Liver (tissue), 8 donors: ENCODE measurements at regions not wholly inside any gene's neighbourhood (a gene's known extent, or its start where the extent isn't known, plus 50 kb on each side); places are given as distances from the start of the nearest gene placed in this dataset.

Experiments used
- DNase-seq: peaks from one replicate; pipeline ENCODE4 v3.0.0-alpha.2; 2017; ENCODE audit warnings: low spot score
- H3K27ac ChIP-seq, 2 donors: one replicate each; pipeline ENCODE4 v1.7.0; 2013; ENCODE audit warnings: inconsistent platforms in 2 of 2, low read length in 2 of 2, control low read depth in 1 of 2, low read depth in 1 of 2, mild to moderate bottlenecking in 1 of 2
- H3K27me3 ChIP-seq, 4 donors: one replicate each; pipeline versions ENCODE4 v1.6.1 to v1.7.0; 2013; ENCODE audit warnings: low read length in 3 of 4, inconsistent platforms in 1 of 4, mild to moderate bottlenecking in 1 of 4, moderate library complexity in 1 of 4; ENCODE audit not compliant: control insufficient read depth in 4 of 4, insufficient read depth in 4 of 4
- H3K36me3 ChIP-seq, 4 donors: one replicate each; pipeline versions ENCODE4 v1.6.1 to v1.7.0; 2013; ENCODE audit warnings: low read length in 3 of 4, mild to moderate bottlenecking in 3 of 4, low read depth in 1 of 4, moderate library complexity in 1 of 4; ENCODE audit not compliant: control insufficient read depth in 4 of 4, insufficient read depth in 3 of 4
- H3K4me1 ChIP-seq, 4 donors: one replicate each; pipeline versions ENCODE4 v1.6.1 to v1.7.0; 2013; ENCODE audit warnings: low read length in 3 of 4, mild to moderate bottlenecking in 3 of 4, moderate library complexity in 1 of 4; ENCODE audit not compliant: control insufficient read depth in 4 of 4, insufficient read depth in 4 of 4
- H3K4me3 ChIP-seq, 3 donors: one replicate each; pipeline versions ENCODE4 v1.6.1 to v1.7.0; 2013; ENCODE audit warnings: low read length in 3 of 3, control low read depth in 1 of 3, low read depth in 1 of 3, mild to moderate bottlenecking in 1 of 3
- H3K9ac ChIP-seq, 2 donors: one replicate each; pipeline ENCODE4 v1.7.0; 2013; ENCODE audit warnings: low read length in 2 of 2, mild to moderate bottlenecking in 2 of 2, moderate library complexity in 2 of 2, control low read depth in 1 of 2, low read depth in 1 of 2
- H3K9me3 ChIP-seq, 4 donors: one replicate each; pipeline versions ENCODE4 v1.6.1 to v1.7.0; 2013; ENCODE audit warnings: low read length in 3 of 4; ENCODE audit not compliant: control insufficient read depth in 4 of 4
- EGR1 ChIP-seq, 2 donors: IDR thresholded peaks; 2 replicates each; pipeline ENCODE4 v1.6.1; 2016 to 2018; ENCODE audit warnings: antibody characterized with exemption in 2 of 2, low read depth in 2 of 2
- FOXA1 ChIP-seq: IDR thresholded peaks from 2 replicates; pipeline ENCODE4 v1.6.1; 2016; ENCODE audit warnings: antibody characterized with exemption
- FOXA2 ChIP-seq: IDR thresholded peaks from 2 replicates; pipeline ENCODE4 v1.6.1; 2016; ENCODE audit warnings: antibody characterized with exemption
- GABPA ChIP-seq, 2 donors: IDR thresholded peaks in 1 of 2; conservative IDR thresholded peaks in 1 of 2; 2 replicates each; pipeline ENCODE4 v1.6.1; 2016; ENCODE audit warnings: antibody characterized with exemption in 2 of 2, mild to moderate bottlenecking in 1 of 2, moderate library complexity in 1 of 2
- HNF4A ChIP-seq, 2 donors: conservative IDR thresholded peaks; 2 replicates each; pipeline ENCODE4 v1.6.1; 2016; ENCODE audit warnings: antibody characterized with exemption in 2 of 2, mild to moderate bottlenecking in 2 of 2
- HNF4G ChIP-seq: IDR thresholded peaks from 2 replicates; pipeline ENCODE4 v1.6.1; 2016; ENCODE audit warnings: antibody characterized with exemption
- JUND ChIP-seq, 2 donors: IDR thresholded peaks; 2 replicates each; pipeline ENCODE4 v1.6.1; 2016; ENCODE audit warnings: antibody characterized with exemption in 2 of 2
- NR2F2 ChIP-seq: IDR thresholded peaks from 2 replicates; pipeline ENCODE4 v1.6.1; 2016; ENCODE audit warnings: antibody characterized with exemption
- RAD21 ChIP-seq, 2 donors: IDR thresholded peaks; 2 replicates each; pipeline ENCODE4 v1.6.1; 2016; ENCODE audit warnings: antibody characterized with exemption in 2 of 2, mild to moderate bottlenecking in 2 of 2
- RXRA ChIP-seq, 2 donors: IDR thresholded peaks; 2 replicates each; pipeline ENCODE4 v1.6.1; 2017 to 2018; ENCODE audit warnings: antibody characterized with exemption in 2 of 2, mild to moderate bottlenecking in 1 of 2
- SP1 ChIP-seq: IDR thresholded peaks from 2 replicates; pipeline ENCODE4 v1.6.1; 2018; ENCODE audit warnings: antibody characterized with exemption, mild to moderate bottlenecking
- TAF1 ChIP-seq: conservative IDR thresholded peaks from 2 replicates; pipeline ENCODE4 v1.6.1; 2016; ENCODE audit warnings: antibody characterized with exemption, mild to moderate bottlenecking
- YY1 ChIP-seq: IDR thresholded peaks from 2 replicates; pipeline ENCODE4 v1.6.1; 2016; ENCODE audit warnings: antibody characterized with exemption, mild to moderate bottlenecking
- WGBS: extraction: QIAGEN DNeasy Blood & Tissue Kit; methylation state at CpG from one replicate; pipeline ENCODE4 v1.1.7; 2013; 5-methylcytosine and 5-hydroxymethylcytosine counted together
- TF ChIP-seq, protein P1 (sequence below): IDR thresholded peaks from 2 replicates; pipeline ENCODE4 v1.6.1; 2016; ENCODE audit warnings: antibody characterized with exemption
- TF ChIP-seq, protein P2 (sequence below): IDR thresholded peaks from 2 replicates; pipeline ENCODE4 v1.6.1; 2016; ENCODE audit warnings: antibody characterized with exemption, mild to moderate bottlenecking
- TF ChIP-seq, protein P3 (sequence below): fragments of 150-350 bp; IDR thresholded peaks from 2 replicates; pipeline ENCODE4 v1.5.1; 2017; ENCODE audit warnings: improper control_type of control experiment, low read depth, low read length; ENCODE audit not compliant: missing input control
- TF ChIP-seq, protein P4 (sequence below): IDR thresholded peaks from 2 replicates; pipeline ENCODE4 v1.6.1; 2016; ENCODE audit warnings: antibody characterized with exemption
- TF ChIP-seq, protein P5 (sequence below): IDR thresholded peaks from 2 replicates; pipeline ENCODE4 v1.6.1; 2016; ENCODE audit warnings: antibody characterized with exemption
- donor health status: healthy.
- donor health status: healthy.
- donor health status: healthy.
- donor health status: healthy.
- donor health status: healthy.

DNA sequence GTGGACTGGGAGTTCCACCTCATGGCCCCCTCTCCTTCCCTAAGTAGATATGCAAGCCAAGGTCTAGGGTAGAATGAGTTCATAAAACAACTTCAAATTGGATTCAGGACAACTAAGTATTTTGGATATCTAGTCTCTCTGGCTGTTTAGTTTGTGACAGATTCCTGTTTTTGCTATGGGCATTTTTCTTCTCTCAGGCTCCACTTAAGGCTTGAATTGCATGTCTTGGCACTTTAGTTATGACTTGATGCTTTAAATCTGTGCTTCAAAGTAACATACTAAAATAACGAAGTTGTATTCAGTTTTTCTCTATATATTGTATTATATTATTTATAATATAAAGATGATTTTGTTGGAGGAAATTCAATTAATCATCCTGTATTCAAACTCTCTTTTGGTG lies 873.4 kb upstream of the MBL2 start:
- Histone ChIP-seq H3K9ac (no peak overlapping the region), H3K4me1 (no peaks in the 10 kb centered on the region), H3K9me3 (peaks cover 0 to 5% (median under 1%) of the 10 kb centered on the region in 4 donors), H3K36me3 (no peaks in the 10 kb centered on the region), H3K4me3 (no peak overlapping the region), H3K27ac (no peak overlapping the region), H3K27me3 (no peaks in the 10 kb centered on the region)
- TF ChIP-seq, protein P1, sequence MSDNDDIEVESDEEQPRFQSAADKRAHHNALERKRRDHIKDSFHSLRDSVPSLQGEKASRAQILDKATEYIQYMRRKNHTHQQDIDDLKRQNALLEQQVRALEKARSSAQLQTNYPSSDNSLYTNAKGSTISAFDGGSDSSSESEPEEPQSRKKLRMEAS, result no peak
- TF ChIP-seq FOXA1 (no peak), HNF4G (no peak), RAD21 (IDR thresholded peaks at IDR 0.05) (no peak), HNF4A (conservative IDR thresholded peaks at IDR 0.05) (no peak), TAF1 (no peak), YY1 (no peak), SP1 (no peak), FOXA2 (no peak), RXRA (IDR thresholded peaks at IDR 0.05) (no peak)
- TF ChIP-seq, protein P2, sequence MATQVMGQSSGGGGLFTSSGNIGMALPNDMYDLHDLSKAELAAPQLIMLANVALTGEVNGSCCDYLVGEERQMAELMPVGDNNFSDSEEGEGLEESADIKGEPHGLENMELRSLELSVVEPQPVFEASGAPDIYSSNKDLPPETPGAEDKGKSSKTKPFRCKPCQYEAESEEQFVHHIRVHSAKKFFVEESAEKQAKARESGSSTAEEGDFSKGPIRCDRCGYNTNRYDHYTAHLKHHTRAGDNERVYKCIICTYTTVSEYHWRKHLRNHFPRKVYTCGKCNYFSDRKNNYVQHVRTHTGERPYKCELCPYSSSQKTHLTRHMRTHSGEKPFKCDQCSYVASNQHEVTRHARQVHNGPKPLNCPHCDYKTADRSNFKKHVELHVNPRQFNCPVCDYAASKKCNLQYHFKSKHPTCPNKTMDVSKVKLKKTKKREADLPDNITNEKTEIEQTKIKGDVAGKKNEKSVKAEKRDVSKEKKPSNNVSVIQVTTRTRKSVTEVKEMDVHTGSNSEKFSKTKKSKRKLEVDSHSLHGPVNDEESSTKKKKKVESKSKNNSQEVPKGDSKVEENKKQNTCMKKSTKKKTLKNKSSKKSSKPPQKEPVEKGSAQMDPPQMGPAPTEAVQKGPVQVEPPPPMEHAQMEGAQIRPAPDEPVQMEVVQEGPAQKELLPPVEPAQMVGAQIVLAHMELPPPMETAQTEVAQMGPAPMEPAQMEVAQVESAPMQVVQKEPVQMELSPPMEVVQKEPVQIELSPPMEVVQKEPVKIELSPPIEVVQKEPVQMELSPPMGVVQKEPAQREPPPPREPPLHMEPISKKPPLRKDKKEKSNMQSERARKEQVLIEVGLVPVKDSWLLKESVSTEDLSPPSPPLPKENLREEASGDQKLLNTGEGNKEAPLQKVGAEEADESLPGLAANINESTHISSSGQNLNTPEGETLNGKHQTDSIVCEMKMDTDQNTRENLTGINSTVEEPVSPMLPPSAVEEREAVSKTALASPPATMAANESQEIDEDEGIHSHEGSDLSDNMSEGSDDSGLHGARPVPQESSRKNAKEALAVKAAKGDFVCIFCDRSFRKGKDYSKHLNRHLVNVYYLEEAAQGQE, result no peak
- TF ChIP-seq, protein P3, sequence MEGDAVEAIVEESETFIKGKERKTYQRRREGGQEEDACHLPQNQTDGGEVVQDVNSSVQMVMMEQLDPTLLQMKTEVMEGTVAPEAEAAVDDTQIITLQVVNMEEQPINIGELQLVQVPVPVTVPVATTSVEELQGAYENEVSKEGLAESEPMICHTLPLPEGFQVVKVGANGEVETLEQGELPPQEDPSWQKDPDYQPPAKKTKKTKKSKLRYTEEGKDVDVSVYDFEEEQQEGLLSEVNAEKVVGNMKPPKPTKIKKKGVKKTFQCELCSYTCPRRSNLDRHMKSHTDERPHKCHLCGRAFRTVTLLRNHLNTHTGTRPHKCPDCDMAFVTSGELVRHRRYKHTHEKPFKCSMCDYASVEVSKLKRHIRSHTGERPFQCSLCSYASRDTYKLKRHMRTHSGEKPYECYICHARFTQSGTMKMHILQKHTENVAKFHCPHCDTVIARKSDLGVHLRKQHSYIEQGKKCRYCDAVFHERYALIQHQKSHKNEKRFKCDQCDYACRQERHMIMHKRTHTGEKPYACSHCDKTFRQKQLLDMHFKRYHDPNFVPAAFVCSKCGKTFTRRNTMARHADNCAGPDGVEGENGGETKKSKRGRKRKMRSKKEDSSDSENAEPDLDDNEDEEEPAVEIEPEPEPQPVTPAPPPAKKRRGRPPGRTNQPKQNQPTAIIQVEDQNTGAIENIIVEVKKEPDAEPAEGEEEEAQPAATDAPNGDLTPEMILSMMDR, result no peak
- TF ChIP-seq, protein P4, sequence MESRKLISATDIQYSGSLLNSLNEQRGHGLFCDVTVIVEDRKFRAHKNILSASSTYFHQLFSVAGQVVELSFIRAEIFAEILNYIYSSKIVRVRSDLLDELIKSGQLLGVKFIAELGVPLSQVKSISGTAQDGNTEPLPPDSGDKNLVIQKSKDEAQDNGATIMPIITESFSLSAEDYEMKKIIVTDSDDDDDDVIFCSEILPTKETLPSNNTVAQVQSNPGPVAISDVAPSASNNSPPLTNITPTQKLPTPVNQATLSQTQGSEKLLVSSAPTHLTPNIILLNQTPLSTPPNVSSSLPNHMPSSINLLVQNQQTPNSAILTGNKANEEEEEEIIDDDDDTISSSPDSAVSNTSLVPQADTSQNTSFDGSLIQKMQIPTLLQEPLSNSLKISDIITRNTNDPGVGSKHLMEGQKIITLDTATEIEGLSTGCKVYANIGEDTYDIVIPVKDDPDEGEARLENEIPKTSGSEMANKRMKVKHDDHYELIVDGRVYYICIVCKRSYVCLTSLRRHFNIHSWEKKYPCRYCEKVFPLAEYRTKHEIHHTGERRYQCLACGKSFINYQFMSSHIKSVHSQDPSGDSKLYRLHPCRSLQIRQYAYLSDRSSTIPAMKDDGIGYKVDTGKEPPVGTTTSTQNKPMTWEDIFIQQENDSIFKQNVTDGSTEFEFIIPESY, result no peak
- DNase-seq, result no peak
- 88% methylated on average over 1 of the region's 1 CpG for WGBS

DNA sequence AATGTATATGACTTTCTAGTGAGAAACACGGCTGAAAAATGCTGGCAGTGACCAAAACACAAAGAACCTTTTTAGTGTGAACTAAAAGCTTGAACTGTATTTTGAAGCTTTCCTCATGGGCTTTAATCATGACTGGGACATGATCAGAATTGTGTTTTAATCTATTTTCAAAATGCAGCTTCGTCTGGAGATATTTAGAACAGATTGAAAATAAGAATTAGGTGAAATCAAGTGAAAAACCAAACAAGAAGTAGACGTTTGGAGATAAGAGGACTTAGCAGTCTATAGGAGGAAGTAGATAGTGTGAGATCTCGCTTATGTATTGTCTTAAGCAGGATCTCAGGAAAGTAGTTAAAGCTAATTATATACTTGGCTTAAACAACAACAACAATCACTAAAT lies 865.4 kb upstream of the MBL2 start:
- WGBS, result 47% methylated on average over 4 of the region's 4 CpGs
- no peak for TF ChIP-seq JUND (IDR thresholded peaks at IDR 0.05)
- TF ChIP-seq EGR1 (IDR thresholded peaks at IDR 0.05; ENCODE audit: low read depth in 2 of 2), result no peak
- TF ChIP-seq, protein P3, result no peak
- no peak for TF ChIP-seq NR2F2
- TF ChIP-seq, protein P1, result no peak
- no peak for TF ChIP-seq GABPA (IDR thresholded peaks at IDR 0.05 in 1 of 2, conservative IDR thresholded peaks at IDR 0.05 in 1 of 2)
- no peak for TF ChIP-seq RXRA (IDR thresholded peaks at IDR 0.05)
- TF ChIP-seq, protein P2, result no peak
- no peak for TF ChIP-seq HNF4A (conservative IDR thresholded peaks at IDR 0.05)
- no peak for TF ChIP-seq FOXA2
- TF ChIP-seq HNF4G, result no peak
- TF ChIP-seq TAF1, result no peak
- TF ChIP-seq, protein P5, sequence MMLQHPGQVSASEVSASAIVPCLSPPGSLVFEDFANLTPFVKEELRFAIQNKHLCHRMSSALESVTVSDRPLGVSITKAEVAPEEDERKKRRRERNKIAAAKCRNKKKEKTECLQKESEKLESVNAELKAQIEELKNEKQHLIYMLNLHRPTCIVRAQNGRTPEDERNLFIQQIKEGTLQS, result no peak

More for the DNA sequence above, 865.4 kb upstream of the MBL2 start:
- no peak for DNase-seq
- H3K36me3 ChIP-seq, result no peaks in the 10 kb centered on the region
- no peaks in the 10 kb centered on the region for H3K9me3 ChIP-seq
- no peaks in the 10 kb centered on the region for H3K27me3 ChIP-seq
- H3K4me1 ChIP-seq, result no peaks in the 10 kb centered on the region
- no peak overlapping the region for H3K27ac ChIP-seq
- H3K9ac ChIP-seq, result no peak overlapping the region
- no peak overlapping the region for H3K4me3 ChIP-seq
